HEK293T (cell line): ENCODE measurements at regions not wholly inside any gene's neighbourhood (a gene's known extent, or its start where the extent isn't known, plus 50 kb on each side); places are given as distances from the start of the nearest gene placed in this dataset.

ENCODE experiments used
- ARNT ChIP-seq: fragments of 450-650 bp; IDR thresholded peaks from 2 replicates; pipeline ENCODE4 v1.6.1; 2017; ENCODE audit warnings: mild to moderate bottlenecking
- BHLHE40 ChIP-seq: fragments of 450-650 bp; IDR thresholded peaks from 2 replicates; pipeline ENCODE4 v1.6.1; 2016; ENCODE audit warnings: mild to moderate bottlenecking, moderate library complexity, borderline replicate concordance
- ELF4 ChIP-seq: fragments of 450-650 bp; IDR thresholded peaks from 2 replicates; pipeline ENCODE4 v1.6.1; 2017; ENCODE audit warnings: antibody characterized with exemption
- FOXA1 ChIP-seq: fragments of 450-650 bp; IDR thresholded peaks from 2 replicates; pipeline ENCODE4 v1.6.1; 2016; ENCODE audit warnings: mild to moderate bottlenecking
- FOXM1 ChIP-seq: fragments of 450-650 bp; IDR thresholded peaks from 2 replicates; pipeline ENCODE4 v1.6.1; 2017; ENCODE audit warnings: mild to moderate bottlenecking, borderline replicate concordance
- NFRKB ChIP-seq: fragments of 450-650 bp; IDR thresholded peaks from 2 replicates; pipeline ENCODE4 v1.6.1; 2016; ENCODE audit warnings: mild to moderate bottlenecking, moderate library complexity
- PKNOX1 ChIP-seq: fragments of 450-650 bp; IDR thresholded peaks from 2 replicates; pipeline ENCODE4 v1.6.1; 2016
- SUZ12 ChIP-seq: fragments of 450-650 bp; IDR thresholded peaks from 2 replicates; pipeline ENCODE4 v1.6.1; 2016; ENCODE audit warnings: mild to moderate bottlenecking
- TARDBP ChIP-seq: fragments of 450-650 bp; IDR thresholded peaks from 2 replicates; pipeline ENCODE4 v1.6.1; 2016
- ZNF384 ChIP-seq: fragments of 450-650 bp; IDR thresholded peaks from 2 replicates; pipeline ENCODE4 v1.6.1; 2016

GRCh38 chr5:53166183-53166495 is 56.6 kb upstream of the MOCS2 start:
- TF ChIP-seq FOXM1 (no peak), BHLHE40 (no peak), SUZ12 (no peak), ELF4 (no peak), PKNOX1 (no peak), NFRKB (no peak), FOXA1 (no peak), ZNF384 (no peak), ARNT (no peak), TARDBP (no peak)
